ENCODE measurements at regions not wholly inside any gene's neighbourhood (a gene's known extent, or its start where the extent isn't known, plus 50 kb on each side); places are given as distances from the start of the nearest gene placed in this dataset.

GRCh38 chr10:64408391-64409183, 887.4 kb downstream of the REEP3 start:
- no peaks in the 10 kb centered on the region for H3K9me3 Mint-ChIP-seq
- H3K4me1 Mint-ChIP-seq: no peaks in the 10 kb centered on the region
- TF ChIP-seq, protein P1, sequence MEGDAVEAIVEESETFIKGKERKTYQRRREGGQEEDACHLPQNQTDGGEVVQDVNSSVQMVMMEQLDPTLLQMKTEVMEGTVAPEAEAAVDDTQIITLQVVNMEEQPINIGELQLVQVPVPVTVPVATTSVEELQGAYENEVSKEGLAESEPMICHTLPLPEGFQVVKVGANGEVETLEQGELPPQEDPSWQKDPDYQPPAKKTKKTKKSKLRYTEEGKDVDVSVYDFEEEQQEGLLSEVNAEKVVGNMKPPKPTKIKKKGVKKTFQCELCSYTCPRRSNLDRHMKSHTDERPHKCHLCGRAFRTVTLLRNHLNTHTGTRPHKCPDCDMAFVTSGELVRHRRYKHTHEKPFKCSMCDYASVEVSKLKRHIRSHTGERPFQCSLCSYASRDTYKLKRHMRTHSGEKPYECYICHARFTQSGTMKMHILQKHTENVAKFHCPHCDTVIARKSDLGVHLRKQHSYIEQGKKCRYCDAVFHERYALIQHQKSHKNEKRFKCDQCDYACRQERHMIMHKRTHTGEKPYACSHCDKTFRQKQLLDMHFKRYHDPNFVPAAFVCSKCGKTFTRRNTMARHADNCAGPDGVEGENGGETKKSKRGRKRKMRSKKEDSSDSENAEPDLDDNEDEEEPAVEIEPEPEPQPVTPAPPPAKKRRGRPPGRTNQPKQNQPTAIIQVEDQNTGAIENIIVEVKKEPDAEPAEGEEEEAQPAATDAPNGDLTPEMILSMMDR (IDR thresholded peaks at IDR 0.05; ENCODE audit: unreplicated experiment): no peak
- H3K27ac Mint-ChIP-seq: no peak overlapping the region
- DNase-seq (ENCODE audit: low spot score in 2 of 2, unreplicated experiment in 2 of 2): no peak
- no peaks in the 10 kb centered on the region for H3K36me3 Mint-ChIP-seq
- H3K4me3 Mint-ChIP-seq: no peak overlapping the region
- H3K27me3 Mint-ChIP-seq (ENCODE audit: low read depth): no peaks in the 10 kb centered on the region

DNA sequence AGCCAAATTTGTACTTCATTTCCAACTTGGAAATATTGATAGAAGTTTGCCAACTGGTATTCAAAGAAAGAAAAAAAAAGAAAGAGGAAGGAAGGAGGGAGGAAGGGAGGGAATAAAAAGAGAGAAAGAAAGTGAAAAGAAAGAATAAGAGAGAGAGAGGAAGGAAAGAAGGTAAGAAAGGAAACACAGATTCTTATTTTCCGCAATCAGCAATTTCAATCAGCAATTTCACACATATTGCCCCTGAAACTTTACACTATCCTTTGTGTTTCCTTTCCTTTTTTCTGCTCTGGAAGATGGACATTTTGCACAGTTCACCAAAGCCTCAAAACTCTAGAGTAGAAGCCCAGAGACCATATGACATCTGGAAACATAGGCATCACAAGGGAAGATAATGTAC, 888.1 kb downstream of the REEP3 start:
- H3K27me3 Mint-ChIP-seq (ENCODE audit: low read depth): no peaks in the 10 kb centered on the region
- no peaks in the 10 kb centered on the region for H3K9me3 Mint-ChIP-seq
- H3K27ac Mint-ChIP-seq: no peak overlapping the region
- no peaks in the 10 kb centered on the region for H3K4me1 Mint-ChIP-seq
- H3K36me3 Mint-ChIP-seq: no peaks in the 10 kb centered on the region
- TF ChIP-seq, protein P1 (IDR thresholded peaks at IDR 0.05; ENCODE audit: unreplicated experiment): no peak
- no peak for DNase-seq (ENCODE audit: low spot score in 2 of 2, unreplicated experiment in 2 of 2)
- H3K4me3 Mint-ChIP-seq: no peak overlapping the region

GRCh38 chr10:64416011-64416410, 894.8 kb downstream of the REEP3 start:
- no peak for DNase-seq (ENCODE audit: low spot score in 2 of 2, unreplicated experiment in 2 of 2)
- Mint-ChIP-seq H3K27ac (no peak overlapping the region), H3K4me3 (no peak overlapping the region), H3K4me1 (no peaks in the 10 kb centered on the region), H3K9me3 (peaks cover 3% of the 10 kb centered on the region), H3K36me3 (no peaks in the 10 kb centered on the region), H3K27me3 (ENCODE audit: low read depth) (no peaks in the 10 kb centered on the region)
- TF ChIP-seq, protein P1 (IDR thresholded peaks at IDR 0.05; ENCODE audit: unreplicated experiment): no peak

DNA sequence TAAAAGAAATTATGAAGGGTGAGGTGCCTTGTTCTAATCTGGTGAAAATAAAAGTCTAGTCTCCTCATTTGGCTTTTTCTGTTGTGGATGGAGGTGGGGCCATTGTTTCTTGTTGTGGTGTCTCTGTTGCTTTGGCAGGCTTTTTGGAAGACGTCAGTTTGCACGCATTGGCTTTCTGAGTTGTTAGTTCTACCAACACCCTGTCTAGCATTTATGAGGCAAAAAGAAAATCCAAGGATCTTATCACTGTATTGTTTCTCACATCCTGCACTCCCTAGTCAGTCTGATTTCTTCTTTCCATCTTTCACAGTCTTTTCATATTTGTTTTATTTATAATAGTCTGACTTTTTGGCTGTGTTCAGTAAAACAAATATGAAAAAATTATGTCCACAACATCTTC, 898.3 kb downstream of the REEP3 start:
- no peak overlapping the region for H3K4me3 Mint-ChIP-seq
- TF ChIP-seq, protein P1 (IDR thresholded peaks at IDR 0.05; ENCODE audit: unreplicated experiment): no peak
- no peaks in the 10 kb centered on the region for H3K36me3 Mint-ChIP-seq
- peaks cover 3% of the 10 kb centered on the region for H3K9me3 Mint-ChIP-seq
- no peaks in the 10 kb centered on the region for H3K27me3 Mint-ChIP-seq (ENCODE audit: low read depth)
- no peak for DNase-seq (ENCODE audit: low spot score in 2 of 2, unreplicated experiment in 2 of 2)
- H3K4me1 Mint-ChIP-seq: peaks cover 3% of the 10 kb centered on the region
- no peak overlapping the region for H3K27ac Mint-ChIP-seq

GRCh38 chr10:64426745-64427144, 905.5 kb downstream of the REEP3 start:
- H3K27ac Mint-ChIP-seq: no peak overlapping the region
- no peak for DNase-seq (ENCODE audit: low spot score in 2 of 2, unreplicated experiment in 2 of 2)
- H3K4me1 Mint-ChIP-seq: peaks cover 2% of the 10 kb centered on the region
- no peaks in the 10 kb centered on the region for H3K9me3 Mint-ChIP-seq
- H3K36me3 Mint-ChIP-seq: no peaks in the 10 kb centered on the region
- no peaks in the 10 kb centered on the region for H3K27me3 Mint-ChIP-seq (ENCODE audit: low read depth)
- H3K4me3 Mint-ChIP-seq: no peak overlapping the region
- TF ChIP-seq, protein P1 (IDR thresholded peaks at IDR 0.05; ENCODE audit: unreplicated experiment): no peak

All from mesothelial cell of epicardium (in vitro differentiated cells).